HG03280 (cell line): ENCODE measurements at regions not wholly inside any gene's neighbourhood (a gene's known extent, or its start where the extent isn't known, plus 50 kb on each side); places are given as distances from the start of the nearest gene placed in this dataset.

Experiments
- ATAC-seq: cut with Tn5 transposase; IDR thresholded peaks from one replicate; pipeline ENCODE4 v1.9.1; 2021; ENCODE audit warnings: mild to moderate bottlenecking, moderate library complexity; ENCODE audit not compliant: unreplicated experiment

DNA sequence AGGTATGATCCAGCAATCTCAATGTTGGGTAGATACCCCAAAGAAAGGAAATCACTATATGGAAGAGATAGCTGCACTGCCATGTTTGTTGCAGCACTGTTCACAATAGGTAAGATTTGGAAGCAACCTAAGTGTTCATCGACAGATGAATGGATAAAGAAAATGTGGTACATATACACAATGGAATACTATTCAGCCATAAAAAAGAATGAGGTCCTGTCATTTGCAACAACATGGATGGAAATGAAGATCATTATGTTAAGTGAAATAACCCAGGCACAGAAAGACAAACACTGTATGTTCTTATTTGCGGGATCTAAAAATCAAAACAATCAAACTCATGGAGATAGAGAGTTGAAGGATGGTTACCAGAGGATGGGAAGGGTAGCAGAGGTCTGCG is 372.4 kb upstream of the SPRED2 start:
- ATAC-seq = no peak

DNA sequence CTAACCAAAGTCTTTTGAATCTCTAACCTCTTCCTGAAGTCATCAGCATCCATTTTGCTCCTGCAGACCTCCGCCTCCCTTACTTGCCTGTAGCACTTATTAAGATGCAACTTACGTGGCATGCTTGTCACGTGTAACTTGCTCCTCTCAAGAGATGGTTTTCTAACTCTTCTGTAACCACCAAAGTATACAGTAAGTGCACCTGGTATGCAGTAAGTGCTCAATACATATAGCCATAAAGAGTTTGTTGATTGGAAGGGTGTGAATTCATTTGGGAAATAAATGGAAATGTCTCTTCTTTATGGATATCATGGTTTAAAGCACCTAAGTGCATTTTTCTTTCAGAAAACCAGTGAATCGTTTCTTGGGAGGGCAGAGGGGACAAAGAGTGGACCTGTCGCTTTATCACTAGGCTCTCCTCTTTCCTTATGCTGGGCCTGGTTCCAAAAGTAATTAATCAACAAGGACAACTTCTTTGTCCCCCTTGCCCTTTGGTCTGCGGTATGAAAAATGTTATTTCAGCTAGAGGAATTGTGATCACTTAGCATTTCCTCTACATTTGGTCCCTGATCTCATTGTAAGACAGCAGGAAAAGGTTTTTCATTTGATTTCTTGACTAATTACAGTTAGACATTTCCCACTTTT is 370.0 kb upstream of the SPRED2 start:
- no peak for ATAC-seq

DNA sequence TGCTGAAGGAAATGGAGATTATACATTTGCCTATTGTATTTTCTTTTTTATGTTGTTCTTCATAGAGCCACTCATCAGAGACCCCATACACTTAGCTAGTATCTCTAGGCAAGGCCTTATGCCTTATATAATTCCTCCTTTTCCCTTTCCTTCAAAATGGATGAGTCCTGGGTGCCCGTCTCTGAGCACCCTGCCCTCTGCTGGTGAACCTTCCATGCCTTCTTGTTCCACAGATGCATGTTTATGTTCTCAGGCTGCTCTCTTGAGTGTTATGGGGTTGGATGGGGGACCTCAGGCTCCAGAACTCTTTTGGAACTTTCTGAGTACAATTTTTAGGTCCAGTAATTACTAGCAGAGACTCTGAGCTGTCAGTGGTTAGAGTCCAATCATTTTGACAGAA is 368.6 kb upstream of the SPRED2 start:
- no peak for ATAC-seq

- no peak for ATAC-seq
These were observed 366.9 kb upstream of the SPRED2 start for GRCh38 chr2:65799141-65799854.

- no peak for ATAC-seq
These were observed 366.2 kb upstream of the SPRED2 start for GRCh38 chr2:65798641-65799040.

DNA sequence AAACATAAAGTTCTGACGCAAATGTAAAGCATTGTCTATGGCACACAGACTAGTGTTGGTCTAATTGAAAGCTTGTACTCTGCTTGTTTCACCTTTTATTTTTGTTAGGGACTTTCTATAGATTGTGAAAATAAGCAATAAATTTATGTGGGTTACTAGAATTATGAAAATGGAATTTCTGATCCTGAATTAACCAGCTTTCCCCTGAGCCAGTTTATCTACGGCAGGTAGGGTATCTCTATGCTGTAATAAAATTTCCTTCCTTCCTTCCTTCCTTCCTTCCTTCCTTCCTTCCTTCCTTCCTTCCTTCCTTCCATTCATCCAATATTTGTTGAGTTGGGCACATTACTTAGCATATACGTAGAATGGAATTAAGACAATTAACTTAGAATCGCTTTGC is 362.6 kb upstream of the SPRED2 start:
- no peak for ATAC-seq

GRCh38 chr2:65791404-65791975 is 359.1 kb upstream of the SPRED2 start:
- ATAC-seq = no peak

DNA sequence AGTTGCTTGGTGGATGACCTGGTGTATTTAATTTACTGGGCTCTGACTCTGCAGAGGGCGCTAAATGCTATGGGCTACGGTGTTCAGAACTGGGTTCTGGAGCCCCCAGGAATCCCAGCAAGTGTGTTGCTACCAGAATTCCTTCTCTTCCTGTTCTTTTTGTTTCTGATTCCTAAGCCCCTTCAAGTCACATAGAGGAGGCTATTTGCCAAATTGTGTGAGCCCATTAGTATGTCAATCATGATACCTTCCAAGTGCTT is 358.2 kb upstream of the SPRED2 start:
- no peak for ATAC-seq

GRCh38 chr2:65789923-65790675 is 357.7 kb upstream of the SPRED2 start:
- ATAC-seq = no peak

GRCh38 chr2:65788556-65788955 is 356.2 kb upstream of the SPRED2 start:
- ATAC-seq = no peak

DNA sequence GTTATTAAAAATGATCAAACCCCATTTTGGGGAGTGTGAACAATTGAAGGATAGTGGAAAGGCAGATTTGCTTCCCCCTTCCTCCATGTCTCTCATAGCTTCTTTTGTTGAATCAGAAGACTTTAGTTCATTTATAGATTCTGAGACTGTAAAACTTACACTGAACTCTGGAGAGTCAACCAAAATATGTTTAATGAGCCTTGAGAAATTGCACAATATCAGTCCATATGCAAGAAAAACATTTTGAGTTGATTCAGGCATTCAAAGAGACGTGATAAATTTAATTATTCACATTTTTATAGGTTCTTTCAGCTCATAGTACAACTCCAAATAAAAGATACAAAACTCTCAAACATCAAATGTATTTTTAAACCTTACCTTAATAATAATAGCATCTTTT is 354.4 kb upstream of the SPRED2 start:
- ATAC-seq = no peak

- ATAC-seq = no peak
These were observed 353.8 kb upstream of the SPRED2 start for GRCh38 chr2:65786007-65786717.

DNA sequence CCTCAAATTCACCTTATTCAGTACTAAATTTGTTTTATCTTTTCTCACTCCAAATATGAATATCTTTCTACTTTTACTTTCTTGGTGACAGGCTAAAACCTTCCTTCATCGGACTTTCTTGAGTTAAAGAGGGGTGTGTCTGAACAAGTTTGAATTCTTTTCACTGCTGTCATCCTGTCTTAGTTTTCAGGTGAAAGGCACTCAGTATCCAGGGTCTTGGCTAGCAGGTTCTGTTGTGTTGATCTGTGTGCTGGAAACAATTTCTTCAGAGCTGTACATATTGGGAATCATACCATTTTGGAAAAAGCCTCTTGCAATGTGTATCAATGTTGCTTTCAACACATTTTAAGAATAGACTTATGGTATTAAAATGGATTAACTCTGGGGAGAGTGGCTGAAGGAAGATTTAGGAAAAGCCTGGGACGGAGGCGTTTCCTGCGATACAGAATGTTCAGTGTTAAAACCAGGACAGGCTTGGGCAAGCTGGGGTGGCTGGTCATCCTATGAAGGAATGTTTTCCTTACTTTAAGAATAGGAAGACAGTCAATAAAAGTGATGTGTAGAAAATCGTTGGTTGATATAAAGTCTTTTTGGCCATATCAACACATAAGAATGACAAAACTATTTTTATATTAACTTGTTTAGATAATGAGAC is 350.7 kb upstream of the SPRED2 start:
- no peak for ATAC-seq

DNA sequence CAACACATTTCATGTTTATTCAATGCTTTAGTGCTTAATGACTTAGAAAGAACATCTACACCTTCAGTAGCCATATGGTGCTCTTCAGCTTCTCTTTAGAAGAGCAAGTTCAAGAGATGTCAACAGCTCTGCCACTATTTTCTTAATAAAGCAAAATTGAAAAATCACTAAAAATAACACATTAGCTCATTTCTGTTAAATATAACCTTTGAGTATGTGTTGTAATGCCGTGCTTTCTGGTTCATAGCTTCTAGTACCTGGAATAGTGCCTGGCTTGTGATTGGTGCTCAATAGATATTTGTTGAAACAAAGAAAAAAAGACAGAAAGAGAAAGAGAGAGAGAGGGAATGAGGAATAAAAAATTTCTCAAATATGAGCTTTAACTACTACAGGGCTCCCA is 349.8 kb upstream of the SPRED2 start:
- ATAC-seq = no peak

GRCh38 chr2:65781756-65782155 is 349.4 kb upstream of the SPRED2 start:
- no peak for ATAC-seq

DNA sequence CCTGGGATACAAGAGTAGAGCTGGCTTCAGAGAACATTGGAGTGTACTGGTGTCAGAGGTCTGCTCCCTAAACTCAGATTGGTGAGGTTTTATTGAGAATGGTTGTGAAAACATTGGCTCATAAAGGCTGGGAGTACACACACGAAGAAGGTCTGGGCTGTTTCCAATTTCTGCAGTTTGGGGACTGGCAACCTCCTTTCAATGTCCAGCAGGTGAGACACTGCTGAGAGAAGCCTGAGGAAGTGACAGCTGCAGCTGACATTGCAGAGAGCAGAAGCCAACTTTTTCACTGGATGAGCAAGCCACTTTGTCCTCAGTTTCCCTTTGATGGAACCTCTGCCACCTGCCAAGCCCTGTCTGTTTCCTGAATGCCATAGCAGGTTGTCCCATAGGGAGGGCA is 346.6 kb upstream of the SPRED2 start:
- ATAC-seq = no peak

GRCh38 chr2:65778137-65778536 is 345.7 kb upstream of the SPRED2 start:
- ATAC-seq = no peak

- no peak for ATAC-seq
These were observed 343.4 kb upstream of the SPRED2 start for GRCh38 chr2:65775839-65776238.

DNA sequence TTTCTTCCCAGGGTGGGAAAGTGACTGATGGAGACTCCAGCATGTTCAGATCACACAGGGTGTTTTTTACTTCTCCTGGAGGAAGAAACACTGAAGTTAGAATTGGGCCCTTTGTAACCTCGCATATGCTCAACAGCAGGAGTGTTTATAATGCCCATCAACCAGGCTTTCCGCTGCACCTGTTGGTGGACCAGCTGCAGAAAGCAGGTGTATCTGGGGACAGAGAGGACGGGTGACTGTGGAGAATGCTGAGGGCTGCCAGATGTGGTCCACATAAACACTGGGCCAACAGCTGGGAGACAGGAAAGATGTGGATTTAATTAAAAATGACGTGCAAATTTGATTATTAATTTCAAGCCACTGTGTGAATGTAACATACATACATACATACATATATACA is 335.5 kb upstream of the SPRED2 start:
- no peak for ATAC-seq

- no peak for ATAC-seq
These were observed 334.4 kb upstream of the SPRED2 start for GRCh38 chr2:65766768-65767267.

GRCh38 chr2:65765376-65765775 is 333.0 kb upstream of the SPRED2 start:
- no peak for ATAC-seq
